Mucosa of gallbladder (tissue), 1 donor: ENCODE measurements at regions not wholly inside any gene's neighbourhood (a gene's known extent, or its start where the extent isn't known, plus 50 kb on each side); places are given as distances from the start of the nearest gene placed in this dataset.

Experiments used
- DNase-seq: peaks from one replicate; pipeline ENCODE4 v3.0.0-alpha.2; 2020; ENCODE audit warnings: low spot score
- donor health status: DM: no; HTN: no; CAD: no.

- DNase-seq, result no peak
Observed at GRCh38 chr1:38464071-38464661, 395.4 kb downstream of the RRAGC start.

- DNase-seq, result no peak
Observed at GRCh38 chr1:38463074-38463473, 396.5 kb downstream of the RRAGC start.

GRCh38 chr1:38456531-38456876 lies 403.1 kb downstream of the RRAGC start:
- no peak for DNase-seq

GRCh38 chr1:38455829-38456530 lies 403.6 kb downstream of the RRAGC start:
- DNase-seq, result no peak

- DNase-seq, result no peak
Observed at GRCh38 chr1:38454749-38455441, 404.7 kb downstream of the RRAGC start.

- DNase-seq, result no peak
Observed at GRCh38 chr1:38454236-38454635, 405.3 kb downstream of the RRAGC start.

- no peak for DNase-seq
Observed at GRCh38 chr1:38452246-38452645, 405.7 kb upstream of the POU3F1 start.

- no peak for DNase-seq
Observed at GRCh38 chr1:38451541-38451993, 405.0 kb upstream of the POU3F1 start.

- no peak for DNase-seq
Observed at GRCh38 chr1:38448893-38449292, 402.3 kb upstream of the POU3F1 start.

- DNase-seq, result no peak
Observed at GRCh38 chr1:38446936-38447335, 400.3 kb upstream of the POU3F1 start.

GRCh38 chr1:38444770-38445442 lies 398.3 kb upstream of the POU3F1 start:
- no peak for DNase-seq

- no peak for DNase-seq
Observed at GRCh38 chr1:38444311-38444710, 397.7 kb upstream of the POU3F1 start.

- DNase-seq, result no peak
Observed at GRCh38 chr1:38440402-38440801, 393.8 kb upstream of the POU3F1 start.

- no peak for DNase-seq
Observed at GRCh38 chr1:38436749-38437148, 390.2 kb upstream of the POU3F1 start.

- no peak for DNase-seq
Observed at GRCh38 chr1:38436006-38436405, 389.4 kb upstream of the POU3F1 start.

GRCh38 chr1:38433084-38433722 lies 386.6 kb upstream of the POU3F1 start:
- DNase-seq, result no peak

GRCh38 chr1:38431535-38432376 lies 385.2 kb upstream of the POU3F1 start:
- DNase-seq, result no peak

- DNase-seq, result no peak
Observed at GRCh38 chr1:38430949-38431348, 384.4 kb upstream of the POU3F1 start.

GRCh38 chr1:38424677-38425076 lies 378.1 kb upstream of the POU3F1 start:
- no peak for DNase-seq

GRCh38 chr1:38420666-38421065 lies 374.1 kb upstream of the POU3F1 start:
- DNase-seq, result no peak
